NCI-H446 (cell line): ENCODE measurements at regions not wholly inside any gene's neighbourhood (a gene's known extent, or its start where the extent isn't known, plus 50 kb on each side); places are given as distances from the start of the nearest gene placed in this dataset.
A peak's percentile ranks its signal among the peaks of the same experiment; 100 is the strongest.

Experiments
- DNase-seq, 2 experiments: peaks; one replicate each; lab custom pipeline; 2025; lab: John Stamatoyannopoulos, UW

DNA sequence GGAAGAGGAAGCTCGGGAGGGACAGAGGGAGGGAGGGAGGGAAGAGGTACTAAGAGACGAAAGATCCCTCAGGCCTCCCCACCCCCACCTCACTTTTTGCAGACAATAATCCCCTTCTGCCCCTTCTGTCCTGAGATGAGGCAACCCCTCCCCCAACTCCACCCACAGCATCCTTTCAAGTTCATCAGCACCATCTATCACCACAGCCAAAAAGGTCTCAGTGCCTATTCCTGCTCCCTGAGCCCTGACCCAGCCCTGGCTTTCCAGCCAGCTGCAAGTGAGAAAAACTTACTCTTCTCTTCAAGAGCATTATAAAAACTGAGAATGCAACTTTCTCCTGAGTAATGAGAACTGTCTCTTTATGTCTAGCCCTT is 133.2 kb upstream of the LRFN2 start:
- no peak for DNase-seq

- DNase-seq: no peak
Observed at GRCh38 chr6:40719671-40720374, 132.7 kb upstream of the LRFN2 start.

GRCh38 chr6:40718401-40718800 is 131.2 kb upstream of the LRFN2 start:
- no peak for DNase-seq

DNA sequence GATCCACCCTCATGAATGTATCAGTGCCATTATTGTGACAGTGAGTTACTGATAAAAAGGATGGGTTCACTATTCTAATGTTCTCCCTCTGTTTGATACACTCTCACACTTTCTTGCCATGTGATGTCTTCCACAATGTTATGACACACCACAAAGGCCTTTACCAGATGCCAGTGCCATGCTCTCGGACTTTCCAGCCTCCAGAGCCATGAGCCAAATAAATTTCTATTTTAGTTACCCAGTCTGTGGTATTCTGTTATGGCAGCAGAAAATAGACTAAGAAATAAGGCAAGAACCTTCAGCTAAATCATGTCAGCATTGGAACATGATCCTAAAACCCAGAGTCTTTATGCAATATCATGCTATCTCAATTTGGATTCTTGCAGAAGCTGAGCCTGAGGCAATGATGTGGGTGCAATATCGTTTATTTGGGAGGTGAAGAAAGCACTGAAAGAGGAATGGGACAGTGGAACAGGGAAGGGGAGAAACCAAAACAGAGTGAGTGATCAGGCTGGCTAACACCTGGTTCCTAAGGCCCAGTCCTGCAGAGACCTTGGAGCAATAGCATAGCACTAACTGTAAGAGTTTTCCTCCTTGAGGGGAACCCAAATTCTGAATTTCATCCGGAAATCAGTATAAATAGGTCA is 130.4 kb upstream of the LRFN2 start:
- no peak for DNase-seq

GRCh38 chr6:40715570-40716403 is 128.6 kb upstream of the LRFN2 start:
- DNase-seq: no peak

DNA sequence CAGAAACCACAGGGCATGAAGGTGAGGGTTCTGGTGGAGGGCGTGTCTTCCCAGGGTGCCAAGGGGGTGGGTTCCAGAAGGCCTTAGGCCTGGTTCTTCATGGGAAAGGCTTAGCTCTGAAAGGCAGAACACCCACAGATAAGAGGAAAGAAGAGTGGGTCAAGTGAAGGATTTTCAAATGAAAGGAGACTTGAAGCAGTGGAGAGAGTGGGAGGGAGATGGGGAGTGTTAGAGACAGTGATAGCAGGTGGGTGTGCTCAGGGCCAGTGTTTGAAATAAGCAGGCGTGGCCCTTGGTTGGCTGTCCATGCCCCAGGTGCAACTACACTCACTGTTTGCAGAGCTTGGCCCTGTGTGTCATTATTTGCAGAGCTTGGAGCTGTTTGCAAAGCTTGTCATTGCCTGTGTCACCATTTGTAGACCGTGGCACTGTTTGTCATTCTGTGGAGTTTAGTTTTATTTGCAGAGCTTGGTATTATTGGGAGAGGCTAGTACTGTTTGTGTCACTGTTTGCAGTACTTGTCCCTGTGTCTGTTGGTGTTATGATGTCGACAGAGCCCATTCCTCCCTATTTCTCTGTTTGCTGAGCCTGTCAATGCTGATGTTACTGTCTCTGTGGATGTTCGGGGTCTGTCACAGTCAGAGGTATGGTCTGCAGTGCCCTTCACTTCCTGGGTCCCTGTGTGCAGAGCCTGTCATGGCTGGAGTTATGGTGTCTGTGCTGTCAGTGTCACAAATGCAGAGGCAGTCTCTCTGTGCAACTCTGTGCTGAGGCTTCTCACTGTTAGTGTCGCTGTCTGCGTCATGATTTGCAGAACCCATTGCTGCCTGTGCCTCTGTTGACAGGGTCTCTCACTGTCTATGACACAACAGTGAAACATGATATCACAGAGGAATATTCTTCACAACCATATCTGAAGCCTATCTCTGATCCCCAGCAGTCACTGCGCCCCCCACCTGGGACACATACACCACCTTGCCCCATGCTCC is 127.7 kb upstream of the LRFN2 start:
- no peak for DNase-seq

DNA sequence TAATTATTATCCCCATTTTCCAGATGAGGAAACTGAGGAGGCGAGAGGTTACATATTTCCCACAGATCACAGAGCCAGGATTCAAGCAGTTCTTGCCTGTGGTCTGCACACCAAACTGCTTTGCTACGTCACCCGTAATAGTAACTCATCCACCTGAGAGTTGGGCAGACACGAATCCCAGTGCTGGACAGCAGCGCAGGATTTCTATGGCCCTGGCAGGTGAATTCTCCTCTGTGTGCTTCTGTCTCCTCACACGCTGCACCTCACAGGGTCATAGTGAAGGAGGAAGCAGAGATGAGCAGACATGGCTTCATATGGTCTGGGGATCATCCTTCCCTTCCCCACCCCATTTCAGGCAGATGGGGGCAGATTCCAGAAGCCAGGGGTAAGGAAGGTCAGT is 127.0 kb upstream of the LRFN2 start:
- no peak for DNase-seq

DNA sequence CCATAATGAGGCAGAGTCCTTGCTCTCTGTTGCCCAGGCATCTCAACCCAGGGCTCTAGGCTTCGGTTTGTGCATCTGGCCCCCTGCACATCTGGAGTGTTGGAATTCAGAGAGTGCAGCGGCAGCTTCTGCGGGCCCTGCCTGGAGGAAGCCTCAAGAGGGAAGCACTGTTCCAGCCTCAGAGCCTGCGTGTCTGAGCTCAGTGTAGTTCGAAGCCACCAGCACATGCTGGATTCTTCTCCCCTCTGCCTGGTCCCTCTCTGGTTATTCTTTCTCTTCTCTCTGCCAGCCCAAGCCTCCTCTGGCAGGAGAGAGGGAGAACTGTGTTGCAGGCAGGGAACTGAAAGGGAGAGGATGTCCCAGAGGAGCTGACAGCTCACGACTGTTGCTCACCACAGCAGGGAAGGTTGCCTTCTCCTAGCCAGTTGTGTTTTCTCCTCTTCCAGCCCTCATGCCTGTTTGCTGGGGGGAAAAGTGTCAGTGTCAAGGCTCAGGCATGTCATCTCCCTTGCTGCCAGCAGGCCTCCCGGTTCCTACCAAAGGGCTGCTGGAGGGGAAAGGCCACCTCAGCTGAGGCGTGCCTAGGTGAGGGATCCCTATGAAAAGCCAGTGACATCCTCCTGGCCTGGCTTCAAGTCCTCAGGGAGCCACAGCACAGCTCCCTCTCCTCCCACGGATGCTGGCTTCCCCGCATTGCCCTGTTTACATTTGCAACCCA is 126.0 kb upstream of the LRFN2 start:
- DNase-seq: no peak

DNA sequence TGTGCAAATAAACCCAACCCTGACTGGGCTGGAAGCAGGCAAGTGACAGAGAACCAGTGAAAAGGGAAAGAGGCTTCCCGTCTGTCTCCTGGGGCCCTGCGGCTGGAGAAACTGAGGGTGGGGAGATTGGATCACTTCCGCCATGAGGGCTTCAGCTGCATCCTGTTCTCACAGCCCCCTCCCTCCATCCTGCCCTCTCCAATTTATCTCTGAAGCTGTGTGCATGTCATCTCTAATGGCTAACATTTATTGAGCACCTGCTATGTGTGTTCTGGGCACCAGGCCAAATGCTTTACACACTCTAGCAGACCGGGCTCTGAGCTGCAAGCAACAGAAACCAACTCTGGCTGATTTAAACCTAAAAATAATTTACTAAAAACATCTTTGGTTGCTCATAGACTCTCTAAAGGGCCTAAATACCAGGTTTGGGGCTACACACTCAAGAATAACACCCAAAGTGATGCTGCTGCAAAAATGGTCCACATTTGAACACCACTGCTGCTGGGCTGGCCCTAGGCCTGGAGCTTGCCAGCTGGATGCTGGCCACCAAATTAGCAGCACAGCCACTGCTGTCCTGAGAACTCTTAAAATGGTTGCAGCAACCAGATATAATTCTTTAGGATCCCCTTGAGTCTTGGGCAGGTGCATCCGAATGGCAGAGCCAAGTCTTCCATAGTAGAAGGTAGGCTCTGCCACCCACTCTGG is 123.6 kb upstream of the LRFN2 start:
- peak; percentile 73 to 76 for DNase-seq

DNA sequence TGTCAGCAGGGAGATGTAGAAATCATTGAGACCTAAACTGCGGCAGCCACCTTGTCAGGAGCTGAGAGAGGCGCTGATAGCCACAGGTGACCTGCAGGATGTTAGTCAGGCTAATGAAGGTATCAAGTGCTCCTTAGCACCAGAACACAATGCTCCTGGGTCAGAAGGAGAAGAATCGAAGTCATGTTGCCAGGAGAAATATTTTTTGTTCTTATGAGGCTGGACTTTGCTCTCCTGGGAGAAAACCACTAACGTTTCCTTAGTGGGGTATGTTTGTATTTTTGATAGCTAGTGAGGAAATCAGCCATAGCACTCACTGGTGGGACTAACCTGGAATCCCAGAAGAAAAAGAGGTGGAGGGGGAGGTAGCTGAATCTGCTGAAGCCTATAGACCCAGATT is 120.9 kb upstream of the LRFN2 start:
- no peak for DNase-seq

DNA sequence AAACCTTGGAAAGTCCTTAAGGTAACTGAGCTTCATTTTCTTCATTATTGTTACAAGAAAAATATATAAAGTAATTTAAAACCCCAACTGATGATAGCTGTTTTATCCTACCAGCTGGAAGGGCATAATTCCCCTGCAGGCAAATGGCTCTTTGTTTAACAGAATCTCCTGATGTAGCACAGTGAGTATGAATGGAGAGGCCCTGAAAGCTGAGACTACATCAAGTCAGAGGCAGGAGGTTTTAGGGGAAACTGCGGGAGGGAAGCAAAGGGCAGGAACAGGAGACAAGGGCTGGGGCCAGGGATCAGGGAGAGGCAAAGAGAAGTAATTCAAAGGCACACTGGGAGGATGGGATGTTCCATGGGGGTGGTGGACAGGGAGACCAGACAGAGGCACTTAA is 119.0 kb upstream of the LRFN2 start:
- no peak for DNase-seq

DNA sequence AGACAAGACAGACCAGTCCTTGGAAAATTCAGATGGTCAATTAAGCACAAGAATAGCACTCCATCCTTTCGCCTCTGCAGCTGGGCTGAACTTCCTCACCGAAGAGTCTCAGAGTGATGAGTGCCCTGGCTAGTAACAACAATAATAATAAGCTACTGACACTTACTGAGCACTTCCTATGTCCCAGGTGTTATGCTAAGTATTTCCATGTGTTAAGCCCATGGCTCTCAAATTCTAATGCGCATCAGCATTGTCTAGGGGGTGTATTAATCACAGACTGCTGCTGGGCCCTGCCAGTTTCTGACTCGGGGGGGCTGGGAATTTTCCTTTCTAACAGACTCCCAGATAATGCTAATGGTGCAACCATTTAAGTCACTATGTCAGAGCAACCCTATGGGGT is 118.2 kb upstream of the LRFN2 start:
- no peak for DNase-seq

GRCh38 chr6:40701352-40702007 is 114.3 kb upstream of the LRFN2 start:
- no peak for DNase-seq

GRCh38 chr6:40700006-40700580 is 112.9 kb upstream of the LRFN2 start:
- DNase-seq: no peak

DNA sequence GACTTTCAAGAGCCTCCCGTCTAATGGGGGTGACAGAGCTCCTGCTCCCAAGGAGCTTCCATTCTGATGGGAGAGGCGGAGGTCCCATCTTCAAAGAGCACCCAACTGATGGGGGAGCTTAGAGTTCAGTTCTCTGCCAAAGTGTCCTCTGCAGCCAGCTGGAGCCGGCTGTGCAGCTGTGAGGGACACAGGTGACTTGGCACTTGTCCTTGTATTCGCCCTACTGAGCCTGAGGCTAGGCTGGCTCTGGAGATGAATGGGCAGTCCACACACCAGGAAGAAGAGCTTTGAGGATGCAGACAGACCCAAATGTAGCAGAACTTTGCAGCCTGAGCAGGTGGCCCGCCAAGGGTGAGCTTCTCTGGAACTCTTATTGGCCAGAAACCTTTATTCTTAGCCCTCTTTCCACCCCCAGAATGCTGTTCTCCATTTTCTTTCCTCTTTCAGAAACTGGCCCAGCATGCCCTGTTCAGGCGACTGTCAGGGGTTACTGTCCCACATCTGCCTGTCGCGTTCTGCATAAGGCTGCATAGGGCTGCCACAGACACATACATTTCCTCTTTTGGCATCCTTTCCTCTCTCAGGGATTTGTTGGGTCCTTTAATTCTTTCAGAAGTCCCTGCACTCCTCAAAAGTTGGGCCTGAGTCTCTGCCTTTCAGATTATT is 108.7 kb upstream of the LRFN2 start:
- no peak for DNase-seq

- peak in 1 of 2 experiments; percentile 19 for DNase-seq
Observed at GRCh38 chr6:40695114-40695513, 108.0 kb upstream of the LRFN2 start.

- no peak for DNase-seq
Observed at GRCh38 chr6:40693768-40694167, 106.6 kb upstream of the LRFN2 start.

DNA sequence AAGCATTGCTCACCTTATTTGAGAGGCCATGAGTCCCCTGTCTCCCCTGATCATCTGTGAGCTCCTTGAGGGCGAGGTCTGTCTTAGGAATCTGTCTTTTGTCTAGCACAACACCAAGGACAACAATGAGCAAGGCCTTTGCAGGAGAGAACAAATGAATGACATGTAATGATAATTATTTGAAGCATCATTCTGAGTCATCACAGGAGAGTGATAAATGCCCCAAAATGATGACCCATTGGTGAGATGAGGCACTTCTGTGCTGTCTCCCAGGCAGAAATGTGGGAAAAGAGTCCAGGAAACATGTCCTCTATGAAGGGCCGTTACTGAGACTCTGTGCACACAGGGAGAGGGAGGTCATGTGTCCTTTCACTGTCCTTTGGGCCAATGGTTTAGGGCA is 105.2 kb upstream of the LRFN2 start:
- DNase-seq: no peak

GRCh38 chr6:40689185-40689584 is 102.0 kb upstream of the LRFN2 start:
- no peak for DNase-seq
